ENCODE measurements at regions not wholly inside any gene's neighbourhood (a gene's known extent, or its start where the extent isn't known, plus 50 kb on each side); places are given as distances from the start of the nearest gene placed in this dataset.

DNA sequence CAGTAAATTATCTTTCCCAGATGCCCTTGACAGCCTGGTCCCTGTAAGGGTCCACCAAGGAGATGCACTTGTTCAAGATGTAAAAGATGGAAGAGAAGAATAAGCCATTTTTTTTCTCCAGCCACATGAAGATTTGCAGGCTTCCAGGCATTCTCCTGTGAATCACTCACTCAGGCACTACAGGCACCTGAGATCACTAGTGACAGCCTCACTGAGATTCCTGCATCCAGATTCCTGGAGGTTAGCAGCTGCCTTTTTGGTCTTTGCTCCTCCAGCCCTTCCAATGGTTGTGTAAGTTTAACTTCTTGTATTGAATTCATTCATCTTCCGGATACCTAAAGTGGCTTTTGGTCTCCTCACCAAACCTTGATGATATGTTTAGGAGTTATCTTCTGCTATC is 630.2 kb upstream of the CADM1 start:
- ATAC-seq: no peak
- no peaks in the 10 kb centered on the region for H3K4me1 ChIP-seq (ENCODE audit: control insufficient read depth, insufficient read depth, low read length)
- peaks cover 2% of the 10 kb centered on the region for H3K27me3 ChIP-seq (ENCODE audit: control insufficient read depth, insufficient read depth, low read length)
- no peaks in the 10 kb centered on the region for H3K9me3 ChIP-seq (ENCODE audit: control insufficient read depth, insufficient read depth, low read depth, low read length)
- CTCF ChIA-PET: no interaction called here
- no peak overlapping the region for H3K27ac ChIP-seq (ENCODE audit: low read length)
- DNase-seq (ENCODE audit: low read depth, low spot score): no peak
- no peaks in the 10 kb centered on the region for H3K36me3 ChIP-seq (ENCODE audit: control insufficient read depth, insufficient read depth, low read length)
- TF ChIP-seq SIN3A (IDR thresholded peaks at IDR 0.05; ENCODE audit: borderline replicate concordance, insufficient read depth, low read depth, low read length) (no peak), REST (IDR thresholded peaks at IDR 0.05; ENCODE audit: insufficient read depth in 1 of 2, low read depth in 2 of 2, low read length in 1 of 2) (no peak), CTCF (IDR thresholded peaks at IDR 0.05) (no peak), TCF7L2 (IDR thresholded peaks at IDR 0.05; ENCODE audit: low read depth, low read length) (no peak), POLR2AphosphoS5 (IDR thresholded peaks at IDR 0.05; ENCODE audit: low read depth, low read length) (no peak)
- in situ Hi-C loops (cut with HindIII; ENCODE audit: low pct_unique_long_range_greater_than_20kb, low sequenced_read_pairs) (no loop called here), intact Hi-C loops (cut with micrococcal nuclease; ENCODE audit: unreplicated experiment) (no loop called here)
- no TSS peak for BruUV-seq (replicated peaks)
- no peak overlapping the region for H3K4me3 ChIP-seq (ENCODE audit: low read depth in 2 of 2, low read length in 2 of 2)
- POLR2A ChIA-PET: no interaction called here

GRCh38 chr11:116132273-116132978 is 628.2 kb upstream of the CADM1 start:
- no peak for DNase-seq (ENCODE audit: low read depth, low spot score)

More at GRCh38 chr11:116132273-116132978, 628.2 kb upstream of the CADM1 start:
- ChIA-PET POLR2A (interaction anchor here (0.6 kb wide), 1 partner anchor 287 kb away, joined by 4 read pairs; no protein-coding TSS in a partner anchor), CTCF (no interaction called here)
- no peaks in the 10 kb centered on the region; the same call in 1 of the 2 replicates for H3K27me3 ChIP-seq (ENCODE audit: control insufficient read depth, insufficient read depth, low read length)
- no TSS peak for BruUV-seq (replicated peaks)
- H3K9me3 ChIP-seq (ENCODE audit: control insufficient read depth, insufficient read depth, low read depth, low read length): no peaks in the 10 kb centered on the region
- no peaks in the 10 kb centered on the region for H3K36me3 ChIP-seq (ENCODE audit: control insufficient read depth, insufficient read depth, low read length)
- no peak overlapping the region for H3K4me3 ChIP-seq (ENCODE audit: low read depth in 2 of 2, low read length in 2 of 2)
- H3K27ac ChIP-seq (ENCODE audit: low read length): no peak overlapping the region
- in situ Hi-C loops (cut with HindIII; ENCODE audit: low pct_unique_long_range_greater_than_20kb, low sequenced_read_pairs): no loop called here
- TF ChIP-seq REST (IDR thresholded peaks at IDR 0.05; ENCODE audit: insufficient read depth in 1 of 2, low read depth in 2 of 2, low read length in 1 of 2): no peak
- no peak for TF ChIP-seq POLR2AphosphoS5 (IDR thresholded peaks at IDR 0.05; ENCODE audit: low read depth, low read length)
- TF ChIP-seq SIN3A (IDR thresholded peaks at IDR 0.05; ENCODE audit: borderline replicate concordance, insufficient read depth, low read depth, low read length): no peak
- TF ChIP-seq TCF7L2 (IDR thresholded peaks at IDR 0.05; ENCODE audit: low read depth, low read length): no peak
- TF ChIP-seq CTCF (IDR thresholded peaks at IDR 0.05): no peak
- H3K4me1 ChIP-seq (ENCODE audit: control insufficient read depth, insufficient read depth, low read length): no peaks in the 10 kb centered on the region
- intact Hi-C loops (cut with micrococcal nuclease; ENCODE audit: unreplicated experiment): no loop called here
- no peak for ATAC-seq
